NT2/D1 (cell line): ENCODE measurements at regions not wholly inside any gene's neighbourhood (a gene's known extent, or its start where the extent isn't known, plus 50 kb on each side); places are given as distances from the start of the nearest gene placed in this dataset.

Experiments used
- YY1 ChIP-seq: IDR thresholded peaks from 2 replicates; pipeline ENCODE4 v1.6.1; 2011; ENCODE audit not compliant: insufficient read length, insufficient read depth
- ZNF274 ChIP-seq: IDR thresholded peaks from 2 replicates; pipeline ENCODE4 v1.6.1; 2011; ENCODE audit warnings: mild to moderate bottlenecking, low read depth, low read length

DNA sequence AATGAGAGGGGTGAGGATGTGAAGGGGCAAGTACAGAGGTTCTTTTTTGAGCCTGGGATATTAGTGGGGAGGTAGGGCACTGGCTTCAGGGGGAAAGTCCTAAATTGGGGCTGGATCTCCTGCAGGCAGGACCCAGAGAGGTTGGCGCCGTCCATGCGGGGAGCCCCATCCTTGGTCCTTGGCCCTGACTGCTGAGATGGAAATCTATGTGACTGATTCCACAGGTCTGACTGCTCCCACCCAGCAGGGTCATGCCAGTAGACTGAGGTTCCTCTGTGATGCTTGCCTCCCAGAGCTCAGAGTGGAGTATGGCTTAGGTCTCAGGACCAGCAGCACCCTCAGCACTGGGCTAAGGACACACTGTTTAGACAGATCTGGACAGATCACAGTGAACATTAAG lies 988.6 kb upstream of the TMEM132C start:
- TF ChIP-seq ZNF274 = no peak
- TF ChIP-seq YY1 = no peak
